ENCODE measurements at regions not wholly inside any gene's neighbourhood (a gene's known extent, or its start where the extent isn't known, plus 50 kb on each side); places are given as distances from the start of the nearest gene placed in this dataset.
"Not testable (repeated sequence)": the region's sequence is repeated elsewhere in the genome, so short reads cannot be mapped to it uniquely, and the experiment has no call there.

- no peak for TF ChIP-seq CTCF (IDR thresholded peaks at IDR 0.05)
- Histone ChIP-seq H3K9me3 (no peaks in the 10 kb centered on the region), H3K4me1 (peaks cover 0 to 26% (median 6%) of the 10 kb centered on the region in 9 donors), H3K36me3 (no peaks in the 10 kb centered on the region), H3K27ac (peak overlapping the region in 6 of 10 donors; percentile 42 to 75 (median 65)), H3K4me3 (peak overlapping the region; percentile 33 to 72 (median 60)), H3K27me3 (no peaks in the 10 kb centered on the region)
- WGBS, 2 donors = 59 to 65% methylated on average over 9 of the region's 9 CpGs
- intact Hi-C loops (cut with DNase I) = no loop called here
- ATAC-seq = peak in 1 of 8 donors; percentile 12
- DNase-seq = no peak
Measured at GRCh38 chr9:14993901-14994554, 83.8 kb upstream of the FREM1 start.

- WGBS, 2 donors = 3 to 6% methylated on average over 49 of the region's 49 CpGs
Measured at GRCh38 chr9:14993061-14993800, 83.0 kb upstream of the FREM1 start.

GRCh38 chr9:14992516-14992915 lies 82.3 kb upstream of the FREM1 start:
- Histone ChIP-seq H3K9me3 (no peaks in the 10 kb centered on the region), H3K4me1 (peaks cover 0 to 26% (median 6%) of the 10 kb centered on the region in 9 donors), H3K36me3 (no peaks in the 10 kb centered on the region), H3K27me3 (no peaks in the 10 kb centered on the region), H3K4me3 (peak overlapping the region in 8 of 10 donors; percentile 48 to 72 (median 62)), H3K27ac (peak overlapping the region in 4 of 10 donors; percentile 33 to 75 (median 67))
- ATAC-seq (no peak), DNase-seq (no peak)
- WGBS, 2 donors = 67 to 74% methylated on average over 5 of the region's 5 CpGs
- TF ChIP-seq CTCF (IDR thresholded peaks at IDR 0.05) = no peak
- intact Hi-C loops (cut with DNase I) = no loop called here

More at GRCh38 chr9:14993061-14993800, 83.0 kb upstream of the FREM1 start:
- H3K36me3 ChIP-seq = no peaks in the 10 kb centered on the region
- peak overlapping the region; percentile 33 to 72 (median 60) for H3K4me3 ChIP-seq
- H3K9me3 ChIP-seq = no peaks in the 10 kb centered on the region
- peaks cover 0 to 26% (median 6%) of the 10 kb centered on the region in 9 donors for H3K4me1 ChIP-seq
- ATAC-seq = peak; percentile 95 to 99 (median 98)
- intact Hi-C loops (cut with DNase I) = no loop called here
- peak overlapping the region in 8 of 10 donors; percentile 42 to 75 (median 66) for H3K27ac ChIP-seq
- DNase-seq = peak; percentile 88 to 89
- TF ChIP-seq CTCF (IDR thresholded peaks at IDR 0.05) = no peak
- H3K27me3 ChIP-seq = no peaks in the 10 kb centered on the region

GRCh38 chr9:14992081-14992480 lies 81.9 kb upstream of the FREM1 start:
- Histone ChIP-seq H3K36me3 (no peaks in the 10 kb centered on the region), H3K9me3 (no peaks in the 10 kb centered on the region), H3K27me3 (no peaks in the 10 kb centered on the region), H3K4me3 (peak overlapping the region in 1 of 10 donors; percentile 57), H3K4me1 (peaks cover 0 to 26% (median 6%) of the 10 kb centered on the region in 9 donors), H3K27ac (peak overlapping the region in 1 of 10 donors; percentile 75)
- no peak for TF ChIP-seq CTCF (IDR thresholded peaks at IDR 0.05)
- DNase-seq (no peak), ATAC-seq (no peak)
- 87 to 94% methylated on average over 9 of the region's 9 CpGs for WGBS, 2 donors
- intact Hi-C loops (cut with DNase I) = no loop called here

GRCh38 chr9:14990647-14991046 lies 80.4 kb upstream of the FREM1 start:
- H3K36me3 ChIP-seq; ATAC-seq; H3K27ac ChIP-seq; H3K9me3 ChIP-seq; H3K27me3 ChIP-seq; H3K4me3 ChIP-seq; intact Hi-C loops (cut with DNase I); DNase-seq: not testable (repeated sequence)
- H3K4me1 ChIP-seq = peaks cover 0 to 26% (median 6%) of the 10 kb centered on the region in 9 donors
- WGBS, 2 donors = 90 to 91% methylated on average over 6 of the region's 6 CpGs

Data from heart right ventricle (tissue), 16 donors.